ENCODE measurements at regions not wholly inside any gene's neighbourhood (a gene's known extent, or its start where the extent isn't known, plus 50 kb on each side); places are given as distances from the start of the nearest gene placed in this dataset.

GRCh38 chr1:13930151-13930550 is 230.2 kb downstream of the PRDM2 start:
- peak; percentile 23 for TF ChIP-seq CTCF (IDR thresholded peaks at IDR 0.05)
- Histone ChIP-seq H3K9me3 (no peaks in the 10 kb centered on the region), H3K27ac (no peak overlapping the region), H3K4me1 (no peaks in the 10 kb centered on the region), H3K27me3 (no peaks in the 10 kb centered on the region), H3K4me3 (no peak overlapping the region), H3K36me3 (no peaks in the 10 kb centered on the region)
- intact Hi-C loops (cut with DNase I) = no loop called here
- DNase-seq = no peak
- ATAC-seq = no peak

- TF ChIP-seq CTCF (IDR thresholded peaks at IDR 0.05) = no peak
Observed at GRCh38 chr1:13931226-13931625, 231.2 kb downstream of the PRDM2 start.

GRCh38 chr1:13935336-13935735 is 235.3 kb downstream of the PRDM2 start:
- no peaks in the 10 kb centered on the region for H3K9me3 ChIP-seq
- TF ChIP-seq CTCF (IDR thresholded peaks at IDR 0.05) = no peak
- no peaks in the 10 kb centered on the region for H3K27me3 ChIP-seq
- no peak for ATAC-seq
- no peak overlapping the region for H3K27ac ChIP-seq
- no peak overlapping the region for H3K4me3 ChIP-seq
- intact Hi-C loops (cut with DNase I) = no loop called here
- H3K36me3 ChIP-seq = no peaks in the 10 kb centered on the region
- DNase-seq = no peak
- H3K4me1 ChIP-seq = no peaks in the 10 kb centered on the region

More at GRCh38 chr1:13931226-13931625, 231.2 kb downstream of the PRDM2 start:
- H3K36me3 ChIP-seq = no peaks in the 10 kb centered on the region
- intact Hi-C loops (cut with DNase I) = no loop called here
- no peaks in the 10 kb centered on the region for H3K27me3 ChIP-seq
- ATAC-seq (no peak), DNase-seq (no peak)
- H3K9me3 ChIP-seq = no peaks in the 10 kb centered on the region
- H3K27ac ChIP-seq = no peak overlapping the region
- H3K4me1 ChIP-seq = no peaks in the 10 kb centered on the region
- H3K4me3 ChIP-seq = no peak overlapping the region

- Histone ChIP-seq H3K27me3 (no peaks in the 10 kb centered on the region), H3K9me3 (peaks cover 5% of the 10 kb centered on the region), H3K4me3 (no peak overlapping the region), H3K27ac (no peak overlapping the region), H3K36me3 (no peaks in the 10 kb centered on the region), H3K4me1 (no peaks in the 10 kb centered on the region)
- intact Hi-C loops (cut with DNase I) = no loop called here
- TF ChIP-seq CTCF (IDR thresholded peaks at IDR 0.05) = no peak
- DNase-seq (no peak), ATAC-seq (no peak)
Observed at GRCh38 chr1:13941315-13941714, 241.3 kb downstream of the PRDM2 start.

GRCh38 chr1:13943055-13943454 is 243.1 kb downstream of the PRDM2 start:
- TF ChIP-seq CTCF (IDR thresholded peaks at IDR 0.05) = no peak
- ATAC-seq (no peak), DNase-seq (no peak)
- Histone ChIP-seq H3K36me3 (no peaks in the 10 kb centered on the region), H3K4me3 (no peak overlapping the region), H3K4me1 (no peaks in the 10 kb centered on the region), H3K27me3 (no peaks in the 10 kb centered on the region), H3K9me3 (peaks cover 5% of the 10 kb centered on the region), H3K27ac (no peak overlapping the region)
- intact Hi-C loops (cut with DNase I) = no loop called here

GRCh38 chr1:13945856-13946255 is 245.9 kb downstream of the PRDM2 start:
- intact Hi-C loops (cut with DNase I) = no loop called here
- DNase-seq (no peak), ATAC-seq (no peak)
- Histone ChIP-seq H3K27ac (no peak overlapping the region), H3K27me3 (no peaks in the 10 kb centered on the region), H3K9me3 (peaks cover 5% of the 10 kb centered on the region), H3K4me1 (no peaks in the 10 kb centered on the region), H3K4me3 (no peak overlapping the region), H3K36me3 (no peaks in the 10 kb centered on the region)
- no peak for TF ChIP-seq CTCF (IDR thresholded peaks at IDR 0.05)

All from upper lobe of right lung (tissue), 1 donor.